Hematopoietic multipotent progenitor cell treated with erythropoietin and hydrocortisone succinate and interleukin-3 and kit ligand, for 4 days (in vitro differentiated cells): ENCODE measurements at regions not wholly inside any gene's neighbourhood (a gene's known extent, or its start where the extent isn't known, plus 50 kb on each side); places are given as distances from the start of the nearest gene placed in this dataset.

ENCODE experiments used
- DNase-seq: peaks from one replicate; pipeline ENCODE4 v3.0.0-alpha.2; 2015

DNA sequence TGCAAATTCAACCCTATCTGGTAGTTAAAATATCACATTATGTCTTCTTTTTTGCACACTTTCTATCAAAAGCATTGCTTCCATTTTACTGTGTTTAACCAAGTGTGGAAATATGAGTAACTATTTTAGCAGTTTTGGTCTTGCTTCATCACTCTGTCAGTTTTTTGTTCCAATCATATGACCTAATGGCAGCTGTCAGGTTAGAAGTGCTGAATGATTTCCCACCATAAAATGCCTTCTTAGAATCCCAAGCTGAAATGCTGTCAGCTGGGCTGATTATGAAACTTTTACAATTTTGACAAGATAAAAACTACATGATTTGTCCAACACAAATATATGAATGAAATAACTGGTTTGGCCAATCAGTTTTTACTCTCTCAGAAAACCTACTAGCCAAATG lies 1654.6 kb upstream of the RAG2 start:
- DNase-seq, result peak; percentile 35

DNA sequence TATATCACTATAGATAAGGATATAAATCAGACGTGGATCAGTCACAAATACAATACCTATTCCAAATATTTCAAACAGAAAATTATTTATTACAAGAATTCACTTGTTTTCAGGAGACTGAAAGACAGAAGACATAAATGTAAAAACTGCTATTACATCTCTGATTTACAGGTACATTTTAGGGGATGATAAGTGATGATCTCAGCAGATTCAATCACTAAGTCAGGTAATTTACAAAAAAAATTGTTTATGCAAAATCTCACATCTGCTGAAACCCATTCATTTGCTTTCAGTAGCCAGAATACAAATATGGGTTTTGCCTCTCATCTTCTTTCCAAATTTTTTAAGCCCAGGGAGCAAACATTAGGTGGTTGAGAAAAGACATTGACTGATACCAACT lies 1648.4 kb upstream of the RAG2 start:
- DNase-seq, result no peak

- peak; percentile 24 for DNase-seq
Observed at GRCh38 chr11:38226684-38227083, 1628.6 kb upstream of the RAG2 start.

DNA sequence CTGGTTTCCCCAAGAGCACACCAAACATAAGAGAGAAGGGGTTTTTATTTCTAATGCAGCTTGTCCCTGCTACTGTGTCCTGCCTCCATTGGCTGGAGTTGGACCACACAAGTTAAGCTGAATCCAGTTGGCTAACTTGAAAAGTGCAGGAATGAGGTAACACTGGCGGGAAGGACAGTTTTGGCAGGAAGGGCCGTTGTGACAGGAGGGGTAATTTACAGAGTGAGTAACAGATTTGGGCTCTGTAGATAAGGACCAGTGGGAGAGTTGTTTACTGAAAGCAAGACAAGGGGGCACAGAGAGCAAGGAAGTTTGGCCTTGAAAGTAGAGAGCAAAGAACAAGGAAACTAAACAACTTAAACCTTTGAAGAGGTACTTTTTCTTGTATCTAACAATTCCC lies 1623.3 kb upstream of the RAG2 start:
- DNase-seq, result no peak

DNA sequence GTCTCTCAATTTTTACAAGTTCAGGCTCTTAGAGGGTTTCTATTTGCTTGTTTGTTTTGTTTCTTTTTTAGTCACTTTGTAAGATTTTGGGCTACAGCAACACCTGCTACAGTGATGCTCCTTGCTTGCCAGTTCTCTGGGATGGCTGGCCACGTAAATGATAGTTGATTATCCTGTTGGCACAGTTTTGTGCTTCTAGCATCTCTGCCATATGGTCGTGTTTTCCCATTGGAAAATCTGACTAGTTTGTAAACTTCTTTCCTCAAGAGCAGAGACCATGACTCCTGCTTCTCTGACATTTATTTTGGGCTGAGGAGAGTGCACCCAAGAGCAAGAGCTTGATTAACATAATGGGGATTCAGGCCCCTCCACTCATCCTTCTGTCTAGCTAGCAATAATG lies 1621.6 kb upstream of the RAG2 start:
- no peak for DNase-seq

DNA sequence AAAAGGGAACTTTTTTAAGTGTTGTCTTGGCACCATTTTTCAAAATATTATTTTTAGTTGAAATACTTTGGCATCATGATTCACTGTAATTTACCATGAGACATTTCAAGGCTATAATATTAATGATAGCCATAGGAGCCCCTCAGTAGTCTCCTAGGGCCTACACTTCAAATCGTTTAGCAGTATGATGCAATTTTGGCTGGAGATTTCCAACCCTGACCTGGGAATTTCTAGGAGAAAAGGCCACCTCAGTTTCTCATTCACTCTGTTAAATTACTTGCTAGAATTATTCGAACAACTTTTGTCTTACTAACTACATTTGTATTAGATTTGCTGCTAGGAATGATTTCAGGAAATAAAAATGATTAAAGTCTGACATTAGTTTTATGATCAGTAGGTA lies 1610.9 kb upstream of the RAG2 start:
- no peak for DNase-seq

GRCh38 chr11:38206663-38207062 lies 1608.6 kb upstream of the RAG2 start:
- no peak for DNase-seq

DNA sequence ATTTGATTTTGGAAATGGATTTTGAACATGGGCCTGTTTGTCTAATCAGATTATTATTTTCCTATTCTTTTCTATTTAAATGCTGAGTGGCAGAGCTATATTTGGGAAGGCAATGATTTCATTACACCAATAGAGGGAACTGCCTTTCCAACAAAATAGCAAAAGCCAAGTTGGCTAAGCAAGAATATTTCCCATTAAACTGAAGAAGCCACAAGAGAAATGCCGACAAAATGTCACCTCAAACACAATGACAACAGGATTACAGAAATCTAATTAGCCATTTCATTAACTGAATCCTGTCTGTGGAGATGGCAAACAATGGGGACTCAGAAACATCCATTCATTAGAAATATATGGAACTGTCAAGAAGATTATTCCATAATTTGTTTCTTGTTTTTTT lies 1593.1 kb upstream of the RAG2 start:
- DNase-seq, result no peak

- DNase-seq, result no peak
Observed at GRCh38 chr11:38182126-38182866, 1584.3 kb upstream of the RAG2 start.

- DNase-seq, result no peak
Observed at GRCh38 chr11:38176686-38177322, 1578.8 kb upstream of the RAG2 start.

GRCh38 chr11:38173676-38174075 lies 1575.6 kb upstream of the RAG2 start:
- no peak for DNase-seq

DNA sequence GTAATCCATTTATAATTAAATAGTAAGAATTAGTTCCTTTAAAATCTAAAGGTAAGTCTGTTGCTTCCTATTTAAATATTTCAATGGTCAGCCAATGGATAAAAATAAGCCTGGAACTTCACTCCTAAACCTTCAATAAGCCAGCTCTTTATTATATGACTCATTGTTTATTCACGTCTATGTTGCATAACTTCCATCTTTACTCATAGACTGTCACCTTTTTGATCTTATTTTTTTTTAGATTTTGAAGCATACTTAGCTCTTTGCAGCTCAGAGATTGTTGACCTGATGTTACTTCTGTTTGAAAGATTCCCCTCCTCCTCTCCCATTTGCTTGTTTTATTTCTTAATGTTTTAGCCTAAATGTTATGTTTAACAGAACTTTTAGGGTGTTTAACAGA lies 1571.2 kb upstream of the RAG2 start:
- DNase-seq, result no peak

GRCh38 chr11:38163526-38163925 lies 1565.5 kb upstream of the RAG2 start:
- DNase-seq, result no peak

GRCh38 chr11:38160433-38160832 lies 1562.4 kb upstream of the RAG2 start:
- DNase-seq, result no peak

DNA sequence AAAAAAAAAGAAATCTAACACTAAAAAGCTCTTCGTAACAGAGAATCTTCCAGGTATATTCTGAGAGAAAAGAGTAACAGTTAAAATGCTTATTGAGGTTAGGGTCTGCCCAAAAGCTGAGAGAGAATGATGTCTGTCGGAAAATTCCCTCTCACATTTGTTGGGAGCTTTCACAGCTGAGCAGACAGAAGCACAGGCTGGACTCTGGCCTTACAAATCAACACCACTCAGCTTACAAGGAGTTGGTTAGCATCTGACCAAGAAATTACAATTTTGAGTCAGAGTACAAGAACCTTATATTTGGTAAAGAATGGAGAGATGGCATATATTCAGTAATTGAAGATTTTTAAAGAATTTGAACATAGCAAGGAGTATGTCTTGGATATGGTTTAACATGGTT lies 1561.0 kb upstream of the RAG2 start:
- no peak for DNase-seq

DNA sequence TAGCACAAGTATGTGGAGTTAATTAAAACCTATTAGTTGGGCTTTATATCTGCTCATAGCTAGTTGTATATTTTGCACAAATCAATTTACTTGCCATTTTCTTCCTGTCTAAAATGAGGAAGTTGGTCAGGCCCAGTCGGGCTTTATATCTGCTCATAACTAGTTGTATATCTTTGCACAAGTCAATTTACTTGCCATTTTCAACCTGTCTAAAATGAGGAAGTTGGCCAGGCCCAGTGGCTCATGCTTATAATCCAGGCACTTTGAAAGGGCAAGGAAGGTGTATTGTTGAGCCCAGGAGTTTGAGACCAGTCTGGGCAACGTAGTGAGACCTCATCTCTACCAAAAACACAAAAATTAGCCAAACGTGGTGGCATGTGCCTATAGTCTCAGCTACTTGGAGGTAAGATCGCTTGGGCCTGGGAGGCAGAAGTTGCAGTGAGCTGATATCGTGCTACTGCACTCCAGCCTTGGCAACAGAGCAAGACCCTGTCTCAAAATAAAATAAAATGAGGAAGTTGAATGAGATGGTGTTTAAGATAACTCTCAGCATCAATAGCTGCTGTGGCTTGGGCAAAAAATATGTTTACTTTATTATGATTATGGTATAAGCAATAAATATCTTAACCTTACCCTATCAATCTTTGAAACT lies 1558.6 kb upstream of the RAG2 start:
- DNase-seq, result peak; percentile 93

- peak; percentile 22 for DNase-seq
Observed at GRCh38 chr11:38155856-38156255, 1557.8 kb upstream of the RAG2 start.

GRCh38 chr11:38153985-38154384 lies 1555.9 kb upstream of the RAG2 start:
- peak; percentile 2 for DNase-seq

DNA sequence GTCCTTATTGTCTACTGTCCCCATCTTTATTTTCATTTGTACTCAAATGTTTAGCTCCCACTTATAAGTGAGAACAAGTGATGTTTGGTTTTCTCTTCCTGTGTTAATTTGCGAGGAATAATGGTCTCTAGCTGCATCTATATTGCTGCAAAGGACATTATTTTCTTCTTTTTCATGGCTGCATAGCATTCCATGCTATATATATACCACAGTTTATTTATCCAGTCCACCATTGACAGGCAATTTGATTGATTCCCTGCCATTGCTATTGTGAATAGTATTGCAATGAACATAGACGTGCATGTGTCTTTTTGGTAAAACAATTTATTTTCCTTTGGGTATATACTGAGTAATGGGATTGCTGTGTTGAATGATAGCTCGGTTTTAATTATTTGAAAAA lies 1545.8 kb upstream of the RAG2 start:
- DNase-seq, result no peak

- no peak for DNase-seq
Observed at GRCh38 chr11:38138972-38139371, 1540.9 kb upstream of the RAG2 start.

GRCh38 chr11:38136887-38137286 lies 1538.9 kb upstream of the RAG2 start:
- no peak for DNase-seq

DNA sequence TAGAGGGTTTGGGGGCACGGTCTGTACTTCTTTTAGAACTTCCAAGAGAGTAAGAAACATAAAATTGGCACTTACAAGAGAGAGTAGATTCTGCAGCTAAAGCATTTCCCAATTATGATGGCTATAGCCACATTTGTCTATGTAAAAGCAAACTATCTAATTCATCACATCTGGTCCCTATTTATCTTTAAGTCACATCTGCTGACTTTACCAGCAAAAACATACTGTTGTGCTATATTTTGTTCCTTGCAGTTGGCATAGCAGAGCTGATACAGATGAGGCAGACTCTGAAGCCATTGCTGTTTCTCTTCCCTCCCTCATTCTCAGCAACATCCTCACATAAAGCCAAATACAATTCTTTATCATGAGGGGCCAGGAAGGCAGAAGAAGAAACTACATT lies 1533.5 kb upstream of the RAG2 start:
- DNase-seq, result peak; percentile 9

DNA sequence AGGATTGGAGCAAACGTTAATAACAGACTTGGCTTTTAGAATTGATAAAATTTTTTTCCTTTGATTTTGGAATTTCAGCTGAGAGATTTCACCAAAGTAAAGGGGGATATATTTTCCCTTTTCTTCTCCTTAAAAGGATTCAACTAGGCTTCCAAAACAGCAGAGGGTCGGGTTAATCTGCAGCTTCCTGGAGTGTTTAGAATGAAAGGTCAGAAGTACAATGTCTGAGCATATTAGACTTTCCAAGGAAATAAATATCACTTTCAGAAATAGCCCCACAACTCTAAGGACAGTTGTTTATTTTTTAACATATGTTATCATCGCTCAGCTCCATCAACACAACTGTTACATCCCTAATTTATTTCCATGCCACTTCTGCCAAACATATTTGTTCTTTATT lies 1532.9 kb upstream of the RAG2 start:
- no peak for DNase-seq

DNA sequence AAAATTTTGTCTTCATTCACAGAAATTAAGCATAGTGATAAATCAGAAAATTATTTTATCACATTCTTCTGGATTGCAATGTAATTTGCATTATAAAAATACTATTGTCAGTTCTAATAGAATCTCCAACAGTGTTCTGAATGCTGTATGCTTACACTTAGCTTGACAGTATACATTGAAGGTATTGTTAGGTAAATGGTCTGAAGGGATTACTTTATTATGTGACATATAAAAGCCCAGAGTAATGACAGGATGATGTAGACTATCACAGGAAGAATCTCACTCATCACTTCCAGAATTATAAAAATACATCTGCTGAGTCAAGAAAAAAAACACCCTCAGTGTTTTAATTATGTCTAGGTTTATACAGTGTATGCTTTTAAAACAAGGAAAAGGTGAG lies 1532.5 kb upstream of the RAG2 start:
- no peak for DNase-seq
